Right hindlimb (tissue), 1 donor: ENCODE measurements at regions not wholly inside any gene's neighbourhood (a gene's known extent, or its start where the extent isn't known, plus 50 kb on each side); places are given as distances from the start of the nearest gene placed in this dataset.
"Not testable (repeated sequence)": the region's sequence is repeated elsewhere in the genome, so short reads cannot be mapped to it uniquely, and the experiment has no call there.

Experiments used
- DNase-seq: peaks from one replicate; pipeline ENCODE4 v3.0.0-alpha.2; 2018

DNA sequence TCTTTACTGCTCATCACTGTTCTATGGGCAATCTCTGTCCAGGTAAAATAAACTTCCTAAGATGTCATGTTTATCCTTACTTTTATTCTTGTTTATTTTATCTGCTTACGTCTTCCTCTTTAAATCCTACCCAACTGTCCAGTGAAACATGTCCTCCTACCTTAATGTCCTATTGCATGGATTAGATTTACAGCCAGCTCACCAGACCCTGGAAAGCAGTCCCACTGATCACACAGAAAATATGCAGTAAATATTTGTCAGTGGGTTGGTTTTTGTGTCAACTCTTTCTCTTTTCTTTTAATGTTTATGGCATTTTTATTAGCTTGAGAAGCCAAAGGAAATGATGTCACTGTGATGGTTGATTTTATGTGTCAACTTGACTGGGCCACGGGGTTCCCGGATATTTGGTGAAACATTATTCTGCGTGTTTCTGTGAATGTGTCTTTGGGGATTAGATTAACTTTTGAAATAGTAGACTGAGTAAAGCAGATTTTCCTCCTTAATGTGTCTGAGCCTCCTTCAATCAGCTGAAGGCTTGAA lies 258.3 kb downstream of the SRGAP2C start:
- DNase-seq: no peak

DNA sequence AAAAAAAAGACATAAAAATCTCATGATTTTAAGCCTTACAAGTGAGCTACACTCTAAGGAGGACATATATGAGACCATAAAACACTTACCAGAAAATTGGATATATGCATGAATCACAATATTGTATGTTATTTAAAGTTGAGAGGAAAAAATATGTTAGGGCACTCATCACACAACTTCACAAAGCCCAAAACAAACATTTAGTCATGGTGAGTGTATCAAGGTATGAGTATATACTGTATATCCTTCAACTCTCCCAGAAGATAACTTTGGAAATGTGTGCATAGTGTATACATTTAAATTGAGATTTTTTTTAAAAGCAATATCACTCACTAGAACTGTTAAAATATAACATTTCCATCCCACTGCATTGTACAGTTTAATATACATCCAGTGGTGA lies 259.3 kb downstream of the SRGAP2C start:
- DNase-seq: no peak

GRCh38 chr1:121445679-121446078 lies 260.9 kb downstream of the SRGAP2C start:
- no peak for DNase-seq

DNA sequence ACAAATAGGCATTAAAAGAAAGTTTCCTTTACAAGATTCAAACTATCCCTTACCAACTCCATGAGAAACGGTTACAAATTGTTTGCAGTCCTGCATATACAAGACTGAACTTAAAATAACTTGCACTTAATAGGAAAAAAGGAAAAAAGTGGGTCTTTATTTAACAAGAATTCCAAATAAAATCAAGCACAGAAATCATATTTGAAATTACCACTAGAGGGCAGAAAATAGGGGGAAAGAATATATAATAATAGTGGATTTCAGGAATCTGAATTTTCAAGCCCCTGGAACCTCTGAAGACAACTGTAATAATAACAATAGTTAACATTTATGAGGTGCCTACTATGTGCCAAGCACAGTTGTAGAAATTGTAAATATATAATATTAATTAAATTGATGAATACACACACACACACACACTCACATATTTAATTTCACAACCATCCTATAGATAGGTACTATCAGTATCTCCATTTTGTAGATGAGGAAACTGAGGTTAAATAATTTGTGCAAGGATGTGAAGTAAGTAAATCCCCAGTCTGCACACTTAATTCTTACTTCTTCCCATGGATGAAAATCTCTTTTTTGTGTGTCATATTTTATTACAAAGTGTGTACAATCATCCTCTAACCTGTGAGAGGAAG lies 262.6 kb downstream of the SRGAP2C start:
- not testable (repeated sequence) for DNase-seq

DNA sequence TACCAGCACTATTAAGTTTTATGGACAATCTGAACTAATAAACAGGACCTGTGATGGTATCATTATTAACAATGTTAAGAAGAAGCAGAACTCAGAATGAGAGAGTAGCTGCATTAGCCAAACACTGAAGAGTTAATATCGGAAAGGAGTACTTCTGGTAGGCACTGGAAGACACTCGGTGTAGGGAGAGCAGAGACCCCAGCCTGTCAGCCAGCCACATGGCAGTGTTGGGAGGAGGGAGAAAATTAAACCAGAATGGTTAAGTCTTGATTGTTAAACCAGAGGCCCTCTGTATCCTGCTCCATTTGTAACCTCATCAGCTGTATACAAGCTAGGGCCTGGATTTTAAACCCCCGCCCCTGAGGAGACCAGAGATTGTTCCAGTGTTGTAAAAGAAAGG lies 263.3 kb downstream of the SRGAP2C start:
- DNase-seq: not testable (repeated sequence)

DNA sequence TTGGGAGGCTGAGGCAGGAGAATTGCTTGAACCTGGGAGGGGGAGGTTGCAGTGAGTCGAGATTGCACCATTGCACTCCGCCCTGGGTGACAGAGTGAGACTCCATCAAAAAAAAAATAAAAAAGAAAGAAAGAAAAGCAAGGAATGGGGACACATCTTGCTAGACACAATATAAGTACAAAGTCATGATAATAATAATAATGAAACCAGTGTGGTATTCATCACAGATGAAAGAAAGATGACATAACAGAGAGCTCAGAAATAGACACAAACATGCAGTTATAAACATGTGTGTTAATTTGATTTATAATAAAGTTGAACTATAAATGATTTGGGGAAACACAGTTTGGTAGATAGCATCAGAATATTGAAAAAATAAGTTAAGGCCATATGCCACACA lies 264.1 kb downstream of the SRGAP2C start:
- DNase-seq: no peak

DNA sequence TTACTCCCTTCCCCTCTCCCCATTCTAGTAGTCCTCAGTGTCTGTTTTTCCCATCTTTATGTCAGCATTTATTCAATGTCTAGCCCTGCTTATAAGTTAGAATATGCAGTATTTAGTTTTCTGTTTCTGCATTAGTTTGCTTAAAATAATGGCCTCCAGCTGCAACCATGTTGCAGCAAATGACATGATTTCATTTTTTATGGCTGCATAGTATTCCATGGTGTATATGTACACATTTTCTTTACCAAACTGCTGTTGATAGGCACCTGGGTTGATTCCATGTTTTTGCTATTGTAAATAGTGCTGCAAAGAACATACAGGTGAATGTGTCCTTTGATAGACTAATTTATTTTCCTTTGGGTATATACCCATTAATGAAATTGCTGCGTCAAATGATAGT lies 267.7 kb downstream of the SRGAP2C start:
- no peak for DNase-seq

DNA sequence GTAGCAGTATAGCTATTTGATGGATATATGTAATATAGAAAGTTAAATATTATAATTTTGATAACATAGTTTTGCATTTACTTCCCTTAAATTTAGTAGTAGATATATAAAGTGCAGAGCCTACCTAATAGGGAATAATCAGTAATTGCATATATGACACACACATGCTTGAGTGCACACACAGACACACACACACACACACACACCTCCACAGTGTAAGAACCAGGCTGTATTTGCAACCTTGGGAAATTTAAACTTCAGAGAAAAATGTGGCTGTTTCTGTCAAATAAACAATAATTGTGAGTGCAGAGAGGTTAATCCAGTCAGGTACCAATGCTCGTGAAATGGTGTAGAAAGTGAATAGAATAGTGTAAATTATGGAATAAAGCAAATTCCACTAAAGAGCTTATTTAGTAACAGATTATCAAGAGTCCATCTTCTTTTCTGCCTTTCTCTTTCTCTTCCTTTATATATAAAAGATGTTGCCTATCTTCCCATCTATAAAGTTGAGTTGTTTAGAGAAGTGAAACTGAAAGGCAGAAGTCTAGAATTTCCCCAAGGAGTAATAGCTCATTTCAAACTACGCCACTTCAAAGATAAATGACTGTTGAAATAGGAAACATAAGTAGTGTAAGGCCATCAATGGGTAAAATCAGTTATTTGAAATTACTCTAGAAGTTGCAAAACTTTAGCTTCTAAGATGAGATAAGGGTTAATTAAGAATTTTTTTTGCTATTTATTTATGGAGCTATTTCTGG lies 273.7 kb downstream of the SRGAP2C start:
- no peak for DNase-seq

DNA sequence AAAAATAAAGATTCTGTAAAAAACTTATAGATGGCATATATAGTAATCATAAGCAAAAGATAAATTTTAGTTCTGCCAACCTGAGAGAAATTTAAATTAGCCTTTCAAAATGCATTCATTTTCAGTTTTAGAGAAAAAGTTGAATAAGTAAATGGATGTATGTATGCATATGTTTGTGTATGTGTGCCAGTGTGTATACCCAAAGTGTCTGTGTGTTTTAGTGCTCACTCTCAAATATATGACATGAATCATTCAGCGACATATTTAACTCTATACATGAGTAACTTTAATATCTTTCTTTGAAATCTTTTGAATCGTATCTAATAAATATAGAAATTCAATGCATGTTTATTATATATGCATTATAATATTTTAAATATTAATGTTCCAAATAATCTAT lies 274.5 kb downstream of the SRGAP2C start:
- no peak for DNase-seq

DNA sequence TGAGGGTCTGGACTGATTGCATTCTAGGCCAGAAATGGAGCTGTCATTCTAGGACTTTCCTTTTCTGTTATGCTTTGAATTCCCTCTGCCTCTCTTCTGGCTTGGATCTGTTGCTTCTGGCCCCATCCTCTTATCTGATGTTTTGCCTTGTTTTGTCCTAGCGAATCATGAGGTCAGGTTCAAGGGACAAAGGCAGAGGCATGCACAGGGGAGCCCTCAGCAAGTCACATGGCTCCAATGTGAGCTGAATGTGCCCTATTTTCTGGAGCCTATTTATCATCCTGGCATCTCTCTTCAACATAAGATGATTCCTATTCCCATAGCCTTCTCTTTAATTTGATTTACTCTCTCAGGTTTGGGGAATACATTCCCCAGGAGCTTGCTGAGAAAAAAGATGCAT lies 284.6 kb downstream of the SRGAP2C start:
- DNase-seq: not testable (repeated sequence)

GRCh38 chr1:121470401-121470800 lies 285.6 kb downstream of the SRGAP2C start:
- DNase-seq: not testable (repeated sequence)

DNA sequence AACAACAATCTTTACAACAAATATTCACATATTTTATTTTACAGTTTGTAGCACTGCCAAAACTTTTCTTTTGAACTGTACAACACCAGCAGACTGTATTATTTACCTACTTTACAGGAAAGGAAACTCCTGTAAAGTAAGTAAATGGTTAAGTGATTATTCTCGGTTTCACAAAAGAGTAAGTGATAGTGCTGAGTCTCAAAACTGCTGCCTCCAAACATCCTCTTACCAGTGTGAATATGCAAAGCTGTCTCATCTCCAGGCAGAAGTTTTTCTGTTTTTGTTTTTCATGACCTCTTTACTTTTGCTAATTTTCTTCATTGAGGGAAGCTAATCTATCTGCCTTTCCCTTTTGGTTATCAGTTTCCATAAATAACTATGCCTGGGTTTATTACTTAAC lies 286.7 kb downstream of the SRGAP2C start:
- no peak for DNase-seq

GRCh38 chr1:121472017-121472416 lies 287.2 kb downstream of the SRGAP2C start:
- DNase-seq: no peak

GRCh38 chr1:121483234-121483633 lies 298.5 kb downstream of the SRGAP2C start:
- no peak for DNase-seq

DNA sequence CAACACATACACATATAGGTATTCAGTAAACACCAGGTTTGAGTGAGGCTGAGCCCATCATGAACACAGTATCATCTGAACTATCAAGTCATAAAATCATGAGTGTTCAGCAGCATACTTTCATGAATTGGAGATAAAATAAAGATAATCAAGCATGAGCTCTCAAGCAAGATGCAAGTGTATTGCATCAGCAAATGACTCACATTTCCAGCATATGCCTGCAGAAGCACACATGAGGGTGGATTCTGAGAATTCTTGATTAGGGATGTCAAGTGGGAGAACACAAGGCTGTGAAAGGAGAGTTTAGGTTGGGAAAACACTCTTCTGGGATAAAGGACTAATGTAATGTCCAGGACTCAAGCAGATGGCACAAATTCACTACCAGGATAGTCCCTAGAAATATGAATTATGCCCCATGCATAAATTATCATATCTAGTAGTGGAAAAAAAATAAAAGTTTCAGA lies 299.2 kb downstream of the SRGAP2C start:
- DNase-seq: no peak

GRCh38 chr1:121494796-121495195 lies 310.0 kb downstream of the SRGAP2C start:
- not testable (repeated sequence) for DNase-seq

GRCh38 chr1:121511455-121511854 lies 326.7 kb downstream of the SRGAP2C start:
- DNase-seq: not testable (repeated sequence)

DNA sequence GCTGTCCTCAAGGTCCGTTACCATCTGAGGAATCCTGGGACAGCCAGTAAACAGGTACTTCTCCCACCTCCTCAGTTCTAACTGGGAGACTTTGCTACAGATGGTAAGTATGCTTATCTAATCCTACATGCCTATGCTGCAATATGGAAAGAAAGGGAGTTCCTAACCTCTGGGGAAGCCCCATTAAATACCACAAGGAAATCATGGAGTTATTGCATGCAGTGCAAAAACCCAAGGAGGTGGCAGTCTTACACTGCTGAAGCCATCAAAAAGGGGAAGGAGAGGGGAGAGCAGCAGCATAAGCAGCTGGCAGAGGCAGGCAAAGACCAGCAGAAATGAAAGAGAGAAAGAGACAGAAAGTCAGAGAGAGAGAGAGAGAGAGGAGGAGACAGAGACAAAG lies 327.1 kb downstream of the SRGAP2C start:
- DNase-seq: not testable (repeated sequence)

GRCh38 chr1:121515235-121515634 lies 330.5 kb downstream of the SRGAP2C start:
- no peak for DNase-seq

- DNase-seq: no peak
Measured at GRCh38 chr1:121516234-121516967, 331.6 kb downstream of the SRGAP2C start.

GRCh38 chr1:121517586-121518230 lies 332.9 kb downstream of the SRGAP2C start:
- DNase-seq: no peak

GRCh38 chr1:121518726-121519041 lies 333.9 kb downstream of the SRGAP2C start:
- DNase-seq: no peak
